Lung microvascular endothelial cell (primary cell): ENCODE measurements at regions not wholly inside any gene's neighbourhood (a gene's known extent, or its start where the extent isn't known, plus 50 kb on each side); places are given as distances from the start of the nearest gene placed in this dataset.
"Not testable (repeated sequence)": the region's sequence is repeated elsewhere in the genome, so short reads cannot be mapped to it uniquely, and the experiment has no call there.

Source experiments
- DNase-seq, 2 donors: peaks; one replicate each; pipeline versions ENCODE4 v3.0.0 to v3.0.0-alpha.2; 2010; ENCODE audit warnings: low read depth in 2 of 2

- DNase-seq: no peak
Observed at GRCh38 chr2:21774691-21775368, 651.1 kb downstream of the TDRD15 start.

GRCh38 chr2:21779786-21780185, 656.0 kb downstream of the TDRD15 start:
- DNase-seq: no peak

- no peak for DNase-seq
Observed at GRCh38 chr2:21781962-21782361, 658.2 kb downstream of the TDRD15 start.

- DNase-seq: no peak
Observed at GRCh38 chr2:21782866-21783265, 659.1 kb downstream of the TDRD15 start.

GRCh38 chr2:21787941-21788340, 664.2 kb downstream of the TDRD15 start:
- no peak for DNase-seq

- not testable (repeated sequence) for DNase-seq
Observed at GRCh38 chr2:21790311-21790710, 666.5 kb downstream of the TDRD15 start.

GRCh38 chr2:21792571-21792970, 668.8 kb downstream of the TDRD15 start:
- DNase-seq: no peak

- DNase-seq: no peak
Observed at GRCh38 chr2:21793461-21793860, 669.7 kb downstream of the TDRD15 start.

- no peak for DNase-seq
Observed at GRCh38 chr2:21794611-21795010, 670.8 kb downstream of the TDRD15 start.

- no peak for DNase-seq
Observed at GRCh38 chr2:21800356-21800755, 676.6 kb downstream of the TDRD15 start.

GRCh38 chr2:21803550-21803949, 679.8 kb downstream of the TDRD15 start:
- no peak for DNase-seq

- no peak for DNase-seq
Observed at GRCh38 chr2:21804151-21804550, 680.4 kb downstream of the TDRD15 start.

- no peak for DNase-seq
Observed at GRCh38 chr2:21811541-21811940, 687.8 kb downstream of the TDRD15 start.

GRCh38 chr2:21812766-21813165, 689.0 kb downstream of the TDRD15 start:
- no peak for DNase-seq

- DNase-seq: no peak
Observed at GRCh38 chr2:21814588-21815149, 690.9 kb downstream of the TDRD15 start.

- no peak for DNase-seq
Observed at GRCh38 chr2:21818212-21818795, 694.5 kb downstream of the TDRD15 start.

- no peak for DNase-seq
Observed at GRCh38 chr2:21819454-21819853, 695.7 kb downstream of the TDRD15 start.

GRCh38 chr2:21820271-21820670, 696.5 kb downstream of the TDRD15 start:
- DNase-seq: no peak

GRCh38 chr2:21821672-21822227, 698.0 kb downstream of the TDRD15 start:
- DNase-seq: no peak

GRCh38 chr2:21822505-21822904, 698.7 kb downstream of the TDRD15 start:
- DNase-seq: no peak

GRCh38 chr2:21833767-21834166, 710.0 kb downstream of the TDRD15 start:
- no peak for DNase-seq

- DNase-seq: no peak
Observed at GRCh38 chr2:21836261-21836660, 712.5 kb downstream of the TDRD15 start.

GRCh38 chr2:21836719-21837118, 713.0 kb downstream of the TDRD15 start:
- no peak for DNase-seq
